ENCODE measurements at regions not wholly inside any gene's neighbourhood (a gene's known extent, or its start where the extent isn't known, plus 50 kb on each side); places are given as distances from the start of the nearest gene placed in this dataset.

GRCh38 chr10:10544890-10545289, 472.8 kb upstream of the CELF2 start:
- TF ChIP-seq EZH2phosphoT487 (IDR thresholded peaks at IDR 0.05; ENCODE audit: borderline replicate concordance) (no peak), YY1 (IDR thresholded peaks at IDR 0.05; ENCODE audit: extremely low read depth, insufficient replicate concordance, low read depth, low read length) (no peak), POLR2AphosphoS5 (IDR thresholded peaks at IDR 0.05; ENCODE audit: low read depth, low read length) (no peak), FOSL1 (IDR thresholded peaks at IDR 0.05; ENCODE audit: low read depth) (no peak), SP1 (IDR thresholded peaks at IDR 0.05; ENCODE audit: low read depth) (no peak), CEBPB (IDR thresholded peaks at IDR 0.05; ENCODE audit: low read depth) (no peak), CBX3 (IDR thresholded peaks at IDR 0.05; ENCODE audit: low read depth) (no peak), SRF (IDR thresholded peaks at IDR 0.05; ENCODE audit: low read depth) (no peak), ATF3 (IDR thresholded peaks at IDR 0.05) (no peak), RAD21 (IDR thresholded peaks at IDR 0.05; ENCODE audit: low read depth) (no peak)
- TF ChIP-seq, protein P1, sequence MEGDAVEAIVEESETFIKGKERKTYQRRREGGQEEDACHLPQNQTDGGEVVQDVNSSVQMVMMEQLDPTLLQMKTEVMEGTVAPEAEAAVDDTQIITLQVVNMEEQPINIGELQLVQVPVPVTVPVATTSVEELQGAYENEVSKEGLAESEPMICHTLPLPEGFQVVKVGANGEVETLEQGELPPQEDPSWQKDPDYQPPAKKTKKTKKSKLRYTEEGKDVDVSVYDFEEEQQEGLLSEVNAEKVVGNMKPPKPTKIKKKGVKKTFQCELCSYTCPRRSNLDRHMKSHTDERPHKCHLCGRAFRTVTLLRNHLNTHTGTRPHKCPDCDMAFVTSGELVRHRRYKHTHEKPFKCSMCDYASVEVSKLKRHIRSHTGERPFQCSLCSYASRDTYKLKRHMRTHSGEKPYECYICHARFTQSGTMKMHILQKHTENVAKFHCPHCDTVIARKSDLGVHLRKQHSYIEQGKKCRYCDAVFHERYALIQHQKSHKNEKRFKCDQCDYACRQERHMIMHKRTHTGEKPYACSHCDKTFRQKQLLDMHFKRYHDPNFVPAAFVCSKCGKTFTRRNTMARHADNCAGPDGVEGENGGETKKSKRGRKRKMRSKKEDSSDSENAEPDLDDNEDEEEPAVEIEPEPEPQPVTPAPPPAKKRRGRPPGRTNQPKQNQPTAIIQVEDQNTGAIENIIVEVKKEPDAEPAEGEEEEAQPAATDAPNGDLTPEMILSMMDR (IDR thresholded peaks at IDR 0.05 in 2 of 3, conservative IDR thresholded peaks at IDR 0.05 in 1 of 3; ENCODE audit: borderline replicate concordance in 1 of 3, insufficient read depth in 1 of 3, low read depth in 2 of 3, low read length in 2 of 3): no peak
- TF ChIP-seq, protein P2, sequence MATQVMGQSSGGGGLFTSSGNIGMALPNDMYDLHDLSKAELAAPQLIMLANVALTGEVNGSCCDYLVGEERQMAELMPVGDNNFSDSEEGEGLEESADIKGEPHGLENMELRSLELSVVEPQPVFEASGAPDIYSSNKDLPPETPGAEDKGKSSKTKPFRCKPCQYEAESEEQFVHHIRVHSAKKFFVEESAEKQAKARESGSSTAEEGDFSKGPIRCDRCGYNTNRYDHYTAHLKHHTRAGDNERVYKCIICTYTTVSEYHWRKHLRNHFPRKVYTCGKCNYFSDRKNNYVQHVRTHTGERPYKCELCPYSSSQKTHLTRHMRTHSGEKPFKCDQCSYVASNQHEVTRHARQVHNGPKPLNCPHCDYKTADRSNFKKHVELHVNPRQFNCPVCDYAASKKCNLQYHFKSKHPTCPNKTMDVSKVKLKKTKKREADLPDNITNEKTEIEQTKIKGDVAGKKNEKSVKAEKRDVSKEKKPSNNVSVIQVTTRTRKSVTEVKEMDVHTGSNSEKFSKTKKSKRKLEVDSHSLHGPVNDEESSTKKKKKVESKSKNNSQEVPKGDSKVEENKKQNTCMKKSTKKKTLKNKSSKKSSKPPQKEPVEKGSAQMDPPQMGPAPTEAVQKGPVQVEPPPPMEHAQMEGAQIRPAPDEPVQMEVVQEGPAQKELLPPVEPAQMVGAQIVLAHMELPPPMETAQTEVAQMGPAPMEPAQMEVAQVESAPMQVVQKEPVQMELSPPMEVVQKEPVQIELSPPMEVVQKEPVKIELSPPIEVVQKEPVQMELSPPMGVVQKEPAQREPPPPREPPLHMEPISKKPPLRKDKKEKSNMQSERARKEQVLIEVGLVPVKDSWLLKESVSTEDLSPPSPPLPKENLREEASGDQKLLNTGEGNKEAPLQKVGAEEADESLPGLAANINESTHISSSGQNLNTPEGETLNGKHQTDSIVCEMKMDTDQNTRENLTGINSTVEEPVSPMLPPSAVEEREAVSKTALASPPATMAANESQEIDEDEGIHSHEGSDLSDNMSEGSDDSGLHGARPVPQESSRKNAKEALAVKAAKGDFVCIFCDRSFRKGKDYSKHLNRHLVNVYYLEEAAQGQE (IDR thresholded peaks at IDR 0.05; ENCODE audit: low read depth): no peak
- no peak overlapping the region for H3K4me3 ChIP-seq (replicated peaks in 1 of 2; ENCODE audit: low read depth in 1 of 2, low read length in 2 of 2)
- DNase-seq (ENCODE audit: low read depth, low spot score) (no peak), ATAC-seq (no peak)
- intact Hi-C loops (cut with micrococcal nuclease): no loop called here
- no peaks in the 10 kb centered on the region for H3K4me1 ChIP-seq (ENCODE audit: control insufficient read depth in 1 of 2, insufficient read depth in 2 of 2, low read length in 2 of 2)
- H3K4me2 ChIP-seq (ENCODE audit: low read length): no peak overlapping the region
- H3K27me3 ChIP-seq (ENCODE audit: insufficient read depth, low read length): no peaks in the 10 kb centered on the region
- no peaks in the 10 kb centered on the region for H3K9me2 ChIP-seq (ENCODE audit: insufficient read depth)
- no peak overlapping the region for H3K27ac ChIP-seq (ENCODE audit: low read depth, low read length)
- peaks cover 7 to 20% of the 10 kb centered on the region in 2 experiments; a peak in 2 of 4 replicates for H3K9me3 ChIP-seq (ENCODE audit: control insufficient read depth in 1 of 2, insufficient read depth in 1 of 2, low read depth in 1 of 2, low read length in 2 of 2)
- CTCF ChIA-PET: no interaction called here
- POLR2A ChIA-PET: no interaction called here
- H4K20me1 ChIP-seq (ENCODE audit: insufficient read depth): no peaks in the 10 kb centered on the region
- RAD21 ChIA-PET (ENCODE audit: low non-redundant PET in 1 of 2, low total read pairs in 2 of 2, uncharacterized antibody in 2 of 2, unreplicated experiment in 2 of 2): no interaction called here
- H3K79me2 ChIP-seq (ENCODE audit: insufficient read depth, low read length): no peaks in the 10 kb centered on the region
- BruUV-seq (replicated peaks): no TSS peak
- no peaks in the 10 kb centered on the region for H3K36me3 ChIP-seq (ENCODE audit: control insufficient read depth in 1 of 2, insufficient read depth in 2 of 2, low read length in 2 of 2)
- H2AFZ ChIP-seq (ENCODE audit: low read depth, low read length, poor library complexity, severe bottlenecking): no peak overlapping the region
- no peak overlapping the region for H3K9ac ChIP-seq (ENCODE audit: low read length)

Measured in HCT116 (cell line).